Ovary (tissue), 7 donors: ENCODE measurements at regions not wholly inside any gene's neighbourhood (a gene's known extent, or its start where the extent isn't known, plus 50 kb on each side); places are given as distances from the start of the nearest gene placed in this dataset.

Experiments used
- DNase-seq, 5 donors: peaks; one replicate each; pipeline ENCODE4 v3.0.0-alpha.2; 2019 to 2020
- H3K27ac ChIP-seq, 2 donors: fragments of 200-600 bp; one replicate each; pipeline versions ENCODE4 v1.5.1 to v1.8.0; 2019 to 2022
- H3K27me3 ChIP-seq: fragments of 200-600 bp; one replicate; pipeline ENCODE4 v1.8.0; 2022
- H3K36me3 ChIP-seq: fragments of 200-600 bp; sonication (generic); one replicate; pipeline ENCODE4 v1.5.1; 2019
- H3K4me1 ChIP-seq: one replicate; pipeline ENCODE4 v1.8.1; 2013; ENCODE audit warnings: mild to moderate bottlenecking, moderate library complexity; ENCODE audit not compliant: insufficient read depth
- H3K4me3 ChIP-seq: fragments of 200-600 bp; sonication (generic); one replicate; pipeline ENCODE4 v1.5.1; 2017
- H3K9me3 ChIP-seq, 2 donors: fragments of 200-600 bp in 1 of 2; sonication (generic) in 1 of 2; one replicate each; pipeline versions ENCODE4 v1.5.1 to v1.8.1; 2013 to 2019; ENCODE audit warnings: mild to moderate bottlenecking in 1 of 2, moderate library complexity in 1 of 2
- CTCF ChIP-seq, 3 donors: fragments of 450-650 bp in 2 of 3; fragments of 200-600 bp in 1 of 3; IDR thresholded peaks; one replicate each; pipeline versions ENCODE4 v1.5.1 to v1.8.0; 2016 to 2022; ENCODE audit warnings: antibody characterized with exemption in 3 of 3, mild to moderate bottlenecking in 1 of 3
- EP300 ChIP-seq: sonication (generic); formaldehyde crosslinking; IDR thresholded peaks from one replicate; pipeline ENCODE4 v1.6.1; 2017; ENCODE audit warnings: antibody characterized with exemption
- POLR2A ChIP-seq: fragments of 450-650 bp; IDR thresholded peaks from one replicate; pipeline ENCODE4 v1.6.1; 2017; ENCODE audit warnings: antibody characterized with exemption, mild to moderate bottlenecking, moderate library complexity
- WGBS, 3 donors: extraction: QIAGEN DNeasy Blood & Tissue Kit in 1 of 3; methylation state at CpG; one replicate each; pipeline versions ENCODE4 v1.1.5 to v1.1.7; 2013 to 2017; 5-methylcytosine and 5-hydroxymethylcytosine counted together
- intact Hi-C, 4 donors: fragments of 100-400 bp; cut with DNase I; formaldehyde crosslinking; loops; one replicate each; pipeline versions ENCODE4 v1.11.0 to v1.15.1; 2022 to 2023
- donor health status: DM: no; HTN: no; CAD: no; lungs with moderate emphysema.
- donor health status: DM: no; HTN: no; CAD: no.
- donor health status: Bipolar disorder and iron deficiency.
- donor health status: DM: no; HTN: no; CAD: no.
- donor health status: DM: yes; HTN: yes; CAD: no.

DNA sequence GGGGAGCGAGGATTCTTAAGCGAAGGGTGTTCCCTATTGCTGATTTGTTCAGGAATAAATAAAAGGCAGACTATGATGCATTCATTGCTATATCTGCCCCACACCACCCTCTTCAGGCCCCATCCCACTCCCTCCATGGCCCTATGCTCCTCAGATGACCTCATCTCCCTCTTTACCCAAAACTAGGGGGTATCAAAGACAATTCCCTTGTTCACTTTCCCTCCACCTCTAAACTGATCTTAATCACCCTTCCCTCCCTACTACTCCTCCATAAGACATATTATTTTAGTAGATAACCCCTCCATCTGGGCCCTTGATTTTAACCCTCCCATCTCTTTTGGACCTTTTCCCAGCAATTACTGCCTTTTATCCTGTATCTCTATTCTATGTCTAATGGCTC, 434.9 kb upstream of the RUNX1 start:
- no peak for TF ChIP-seq CTCF (IDR thresholded peaks at IDR 0.05)
- no peak for TF ChIP-seq POLR2A
- no peak for TF ChIP-seq EP300
- DNase-seq = no peak
- intact Hi-C loops = no loop called here

GRCh38 chr21:35482933-35483662, 434.0 kb upstream of the RUNX1 start:
- Histone ChIP-seq H3K9me3 (no peaks in the 10 kb centered on the region), H3K27ac (no peak overlapping the region), H3K27me3 (no peaks in the 10 kb centered on the region), H3K4me1 (peaks cover 4% of the 10 kb centered on the region), H3K36me3 (no peaks in the 10 kb centered on the region), H3K4me3 (no peak overlapping the region)
- TF ChIP-seq CTCF (IDR thresholded peaks at IDR 0.05) = no peak
- TF ChIP-seq EP300 = no peak
- TF ChIP-seq POLR2A = no peak
- intact Hi-C loops = no loop called here
- WGBS, 3 donors = 78 to 87% (median 83%) methylated on average over 3 of the region's 3 CpGs
- DNase-seq = no peak

More for the DNA sequence above, 434.9 kb upstream of the RUNX1 start:
- H3K9me3 ChIP-seq = no peaks in the 10 kb centered on the region
- no peak overlapping the region for H3K27ac ChIP-seq
- H3K36me3 ChIP-seq = no peaks in the 10 kb centered on the region
- WGBS, 3 donors = 97 to 98% (median 98%) methylated on average over 2 of the region's 2 CpGs
- no peak overlapping the region for H3K4me3 ChIP-seq
- H3K4me1 ChIP-seq = peaks cover 2% of the 10 kb centered on the region
- no peaks in the 10 kb centered on the region for H3K27me3 ChIP-seq

DNA sequence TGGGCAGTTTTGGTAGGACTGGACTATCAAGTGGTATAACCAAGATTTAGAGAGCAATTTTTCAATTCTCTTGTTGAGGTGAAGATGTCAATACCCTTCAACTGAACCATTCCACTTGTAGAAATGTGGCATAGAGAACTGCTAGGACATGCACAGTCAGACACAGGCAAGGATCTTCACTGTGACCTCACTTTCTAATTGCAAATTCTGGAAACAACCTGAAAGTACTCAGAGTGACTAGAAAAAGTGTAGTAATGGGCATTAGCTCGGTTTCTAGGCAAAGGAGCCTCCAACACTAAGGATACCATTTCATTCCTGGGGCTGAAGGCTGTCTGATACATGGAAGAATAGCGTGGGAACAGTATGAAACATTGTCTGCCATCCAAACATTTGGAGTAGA, 433.0 kb upstream of the RUNX1 start:
- intact Hi-C loops = no loop called here
- DNase-seq = no peak
- Histone ChIP-seq H3K27me3 (no peaks in the 10 kb centered on the region), H3K36me3 (no peaks in the 10 kb centered on the region), H3K9me3 (no peaks in the 10 kb centered on the region), H3K4me1 (peaks cover 7% of the 10 kb centered on the region), H3K4me3 (no peak overlapping the region), H3K27ac (no peak overlapping the region)
- 85 to 96% (median 87%) methylated on average over 2 of the region's 2 CpGs for WGBS, 3 donors
- TF ChIP-seq CTCF (IDR thresholded peaks at IDR 0.05) (no peak), POLR2A (no peak), EP300 (no peak)

GRCh38 chr21:35481005-35481404, 431.9 kb upstream of the RUNX1 start:
- no peak overlapping the region for H3K27ac ChIP-seq
- H3K4me3 ChIP-seq = no peak overlapping the region
- no peaks in the 10 kb centered on the region for H3K36me3 ChIP-seq
- H3K9me3 ChIP-seq = no peaks in the 10 kb centered on the region
- WGBS, 3 donors = 89 to 91% (median 90%) methylated on average over 6 of the region's 6 CpGs
- DNase-seq = no peak
- no peaks in the 10 kb centered on the region for H3K27me3 ChIP-seq
- TF ChIP-seq EP300 (no peak), CTCF (IDR thresholded peaks at IDR 0.05) (no peak), POLR2A (no peak)
- H3K4me1 ChIP-seq = peaks cover 8% of the 10 kb centered on the region
- intact Hi-C loops = no loop called here
